HG03432 (cell line): ENCODE measurements at regions not wholly inside any gene's neighbourhood (a gene's known extent, or its start where the extent isn't known, plus 50 kb on each side); places are given as distances from the start of the nearest gene placed in this dataset.
"Not testable (repeated sequence)": the region's sequence is repeated elsewhere in the genome, so short reads cannot be mapped to it uniquely, and the experiment has no call there.

Experiments
- ATAC-seq: cut with Tn5 transposase; IDR thresholded peaks from one replicate; pipeline ENCODE4 v1.9.1; 2021; ENCODE audit warnings: mild to moderate bottlenecking, moderate library complexity; ENCODE audit not compliant: unreplicated experiment

GRCh38 chr4:59583845-59584568 is 1616.1 kb upstream of the ADGRL3 start:
- ATAC-seq: no peak

GRCh38 chr4:59597536-59598329 is 1602.4 kb upstream of the ADGRL3 start:
- no peak for ATAC-seq

GRCh38 chr4:59598330-59598618 is 1601.9 kb upstream of the ADGRL3 start:
- no peak for ATAC-seq

- ATAC-seq: no peak
Measured at GRCh38 chr4:59608466-59608865, 1591.7 kb upstream of the ADGRL3 start.

- ATAC-seq: no peak
Measured at GRCh38 chr4:59612235-59612634, 1587.9 kb upstream of the ADGRL3 start.

- no peak for ATAC-seq
Measured at GRCh38 chr4:59615316-59615715, 1584.8 kb upstream of the ADGRL3 start.

GRCh38 chr4:59629348-59629747 is 1570.8 kb upstream of the ADGRL3 start:
- no peak for ATAC-seq

- no peak for ATAC-seq
Measured at GRCh38 chr4:59630235-59630634, 1569.9 kb upstream of the ADGRL3 start.

- ATAC-seq: no peak
Measured at GRCh38 chr4:59630922-59631321, 1569.2 kb upstream of the ADGRL3 start.

- ATAC-seq: no peak
Measured at GRCh38 chr4:59637596-59637995, 1562.5 kb upstream of the ADGRL3 start.

GRCh38 chr4:59643682-59644081 is 1556.4 kb upstream of the ADGRL3 start:
- ATAC-seq: no peak

GRCh38 chr4:59644765-59645164 is 1555.4 kb upstream of the ADGRL3 start:
- ATAC-seq: no peak

- ATAC-seq: no peak
Measured at GRCh38 chr4:59646082-59646481, 1554.0 kb upstream of the ADGRL3 start.

GRCh38 chr4:59647011-59647410 is 1553.1 kb upstream of the ADGRL3 start:
- ATAC-seq: no peak

GRCh38 chr4:59647500-59647899 is 1552.6 kb upstream of the ADGRL3 start:
- no peak for ATAC-seq

- no peak for ATAC-seq
Measured at GRCh38 chr4:59650861-59651260, 1549.3 kb upstream of the ADGRL3 start.

GRCh38 chr4:59655996-59656395 is 1544.1 kb upstream of the ADGRL3 start:
- no peak for ATAC-seq

GRCh38 chr4:59664771-59665170 is 1535.4 kb upstream of the ADGRL3 start:
- ATAC-seq: no peak

GRCh38 chr4:59666645-59667044 is 1533.5 kb upstream of the ADGRL3 start:
- no peak for ATAC-seq

- ATAC-seq: no peak
Measured at GRCh38 chr4:59671037-59671436, 1529.1 kb upstream of the ADGRL3 start.

- no peak for ATAC-seq
Measured at GRCh38 chr4:59676389-59676788, 1523.7 kb upstream of the ADGRL3 start.

GRCh38 chr4:59676992-59677391 is 1523.1 kb upstream of the ADGRL3 start:
- not testable (repeated sequence) for ATAC-seq

GRCh38 chr4:59685626-59686025 is 1514.5 kb upstream of the ADGRL3 start:
- no peak for ATAC-seq
